ENCODE measurements at regions not wholly inside any gene's neighbourhood (a gene's known extent, or its start where the extent isn't known, plus 50 kb on each side); places are given as distances from the start of the nearest gene placed in this dataset.
"Not testable (repeated sequence)": the region's sequence is repeated elsewhere in the genome, so short reads cannot be mapped to it uniquely, and the experiment has no call there.

GRCh38 chr21:25491267-25491666, 116.0 kb downstream of the MRPL39 start:
- in situ Hi-C loops (cut with HindIII; ENCODE audit: low pct_ligation_motif_present, low pct_unique_long_range_greater_than_20kb, low sequenced_read_pairs): no loop called here
- no peak for DNase-seq

- in situ Hi-C loops (cut with HindIII; ENCODE audit: low pct_ligation_motif_present, low pct_unique_long_range_greater_than_20kb, low sequenced_read_pairs): no loop called here
- no peak for DNase-seq
Observed at GRCh38 chr21:25490742-25491141, 116.5 kb downstream of the MRPL39 start.

- DNase-seq: no peak
- in situ Hi-C loops (cut with HindIII; ENCODE audit: low pct_ligation_motif_present, low pct_unique_long_range_greater_than_20kb, low sequenced_read_pairs): no loop called here
Observed at GRCh38 chr21:25489673-25490072, 117.6 kb downstream of the MRPL39 start.

- DNase-seq: no peak
- in situ Hi-C loops (cut with HindIII; ENCODE audit: low pct_ligation_motif_present, low pct_unique_long_range_greater_than_20kb, low sequenced_read_pairs): no loop called here
Observed at GRCh38 chr21:25487046-25487594, 120.2 kb downstream of the MRPL39 start.

GRCh38 chr21:25485914-25486313, 121.4 kb downstream of the MRPL39 start:
- DNase-seq: no peak
- in situ Hi-C loops (cut with HindIII; ENCODE audit: low pct_ligation_motif_present, low pct_unique_long_range_greater_than_20kb, low sequenced_read_pairs): no loop called here

GRCh38 chr21:25467896-25468295, 139.4 kb downstream of the MRPL39 start:
- no peak for DNase-seq
- in situ Hi-C loops (cut with HindIII; ENCODE audit: low pct_ligation_motif_present, low pct_unique_long_range_greater_than_20kb, low sequenced_read_pairs): no loop called here

GRCh38 chr21:25467071-25467470, 140.2 kb downstream of the MRPL39 start:
- in situ Hi-C loops (cut with HindIII; ENCODE audit: low pct_ligation_motif_present, low pct_unique_long_range_greater_than_20kb, low sequenced_read_pairs); DNase-seq: not testable (repeated sequence)

- in situ Hi-C loops (cut with HindIII; ENCODE audit: low pct_ligation_motif_present, low pct_unique_long_range_greater_than_20kb, low sequenced_read_pairs): no loop called here
- DNase-seq: no peak
Observed at GRCh38 chr21:25466470-25466869, 140.8 kb downstream of the MRPL39 start.

- DNase-seq: no peak
- in situ Hi-C loops (cut with HindIII; ENCODE audit: low pct_ligation_motif_present, low pct_unique_long_range_greater_than_20kb, low sequenced_read_pairs): no loop called here
Observed at GRCh38 chr21:25465263-25465662, 142.0 kb downstream of the MRPL39 start.

- no peak for DNase-seq
- in situ Hi-C loops (cut with HindIII; ENCODE audit: low pct_ligation_motif_present, low pct_unique_long_range_greater_than_20kb, low sequenced_read_pairs): no loop called here
Observed at GRCh38 chr21:25464275-25464674, 143.0 kb downstream of the MRPL39 start.

- DNase-seq: no peak
- in situ Hi-C loops (cut with HindIII; ENCODE audit: low pct_ligation_motif_present, low pct_unique_long_range_greater_than_20kb, low sequenced_read_pairs): no loop called here
Observed at GRCh38 chr21:25462517-25462971, 144.7 kb downstream of the MRPL39 start.

GRCh38 chr21:25461725-25462124, 145.6 kb downstream of the MRPL39 start:
- no peak for DNase-seq
- in situ Hi-C loops (cut with HindIII; ENCODE audit: low pct_ligation_motif_present, low pct_unique_long_range_greater_than_20kb, low sequenced_read_pairs): no loop called here

- DNase-seq: no peak
- in situ Hi-C loops (cut with HindIII; ENCODE audit: low pct_ligation_motif_present, low pct_unique_long_range_greater_than_20kb, low sequenced_read_pairs): no loop called here
Observed at GRCh38 chr21:25459993-25460392, 147.3 kb downstream of the MRPL39 start.

- in situ Hi-C loops (cut with HindIII; ENCODE audit: low pct_ligation_motif_present, low pct_unique_long_range_greater_than_20kb, low sequenced_read_pairs): no loop called here
- no peak for DNase-seq
Observed at GRCh38 chr21:25459365-25459764, 147.9 kb downstream of the MRPL39 start.

- in situ Hi-C loops (cut with HindIII; ENCODE audit: low pct_ligation_motif_present, low pct_unique_long_range_greater_than_20kb, low sequenced_read_pairs): no loop called here
- no peak for DNase-seq
Observed at GRCh38 chr21:25458484-25458883, 148.8 kb downstream of the MRPL39 start.

GRCh38 chr21:25457946-25458345, 149.3 kb downstream of the MRPL39 start:
- no peak for DNase-seq
- in situ Hi-C loops (cut with HindIII; ENCODE audit: low pct_ligation_motif_present, low pct_unique_long_range_greater_than_20kb, low sequenced_read_pairs): no loop called here

GRCh38 chr21:25457411-25457810, 149.9 kb downstream of the MRPL39 start:
- in situ Hi-C loops (cut with HindIII; ENCODE audit: low pct_ligation_motif_present, low pct_unique_long_range_greater_than_20kb, low sequenced_read_pairs): no loop called here
- DNase-seq: peak; percentile 68

- in situ Hi-C loops (cut with HindIII; ENCODE audit: low pct_ligation_motif_present, low pct_unique_long_range_greater_than_20kb, low sequenced_read_pairs): no loop called here
Observed at GRCh38 chr21:25456672-25457071, 150.6 kb downstream of the MRPL39 start.

GRCh38 chr21:25453524-25453923, 153.8 kb downstream of the MRPL39 start:
- in situ Hi-C loops (cut with HindIII; ENCODE audit: low pct_ligation_motif_present, low pct_unique_long_range_greater_than_20kb, low sequenced_read_pairs): no loop called here
- no peak for DNase-seq

More at GRCh38 chr21:25456672-25457071, 150.6 kb downstream of the MRPL39 start:
- DNase-seq: no peak

- no peak for DNase-seq
- in situ Hi-C loops (cut with HindIII; ENCODE audit: low pct_ligation_motif_present, low pct_unique_long_range_greater_than_20kb, low sequenced_read_pairs): no loop called here
Observed at GRCh38 chr21:25449950-25450349, 157.3 kb downstream of the MRPL39 start.

GRCh38 chr21:25441835-25442234, 165.4 kb downstream of the MRPL39 start:
- DNase-seq: no peak
- in situ Hi-C loops (cut with HindIII; ENCODE audit: low pct_ligation_motif_present, low pct_unique_long_range_greater_than_20kb, low sequenced_read_pairs): no loop called here

Data from ACHN (cell line).